Neuronal stem cell (in vitro differentiated cells): ENCODE measurements at regions not wholly inside any gene's neighbourhood (a gene's known extent, or its start where the extent isn't known, plus 50 kb on each side); places are given as distances from the start of the nearest gene placed in this dataset.
"Not testable (repeated sequence)": the region's sequence is repeated elsewhere in the genome, so short reads cannot be mapped to it uniquely, and the experiment has no call there.

Experiments used
- DNase-seq: peaks from one replicate; pipeline ENCODE4 v3.0.0-alpha.2; 2013; ENCODE audit warnings: low spot score
- H2AFZ ChIP-seq: one replicate; pipeline ENCODE4 v1.6.1; 2013; ENCODE audit warnings: mild to moderate bottlenecking, low read length, inconsistent platforms
- H2AK5ac ChIP-seq: 2 replicates; pipeline ENCODE4 v1.6.1; 2013; ENCODE audit warnings: low read depth, mild to moderate bottlenecking, inconsistent platforms, low read length, moderate library complexity, mixed read lengths
- H2BK120ac ChIP-seq: 2 replicates; pipeline ENCODE4 v1.6.1; 2013; ENCODE audit warnings: low read depth, mild to moderate bottlenecking, inconsistent platforms, low read length, moderate library complexity, mixed read lengths
- H2BK12ac ChIP-seq: one replicate; pipeline ENCODE4 v1.6.1; 2013; ENCODE audit warnings: low read length, inconsistent platforms
- H2BK15ac ChIP-seq: 2 replicates; pipeline ENCODE4 v1.6.1; 2013; ENCODE audit warnings: mild to moderate bottlenecking, low read length, inconsistent platforms, mixed read lengths
- H2BK5ac ChIP-seq: one replicate; pipeline ENCODE4 v1.6.1; 2013; ENCODE audit warnings: inconsistent platforms, mild to moderate bottlenecking, low read length, moderate library complexity
- H3K14ac ChIP-seq: one replicate; pipeline ENCODE4 v1.6.1; 2013; ENCODE audit warnings: low read length, inconsistent platforms
- H3K18ac ChIP-seq: 2 replicates; pipeline ENCODE4 v1.6.1; 2013; ENCODE audit warnings: low read length, inconsistent platforms
- H3K23ac ChIP-seq: 2 replicates; pipeline ENCODE4 v1.6.1; 2013; ENCODE audit warnings: low read depth, mild to moderate bottlenecking, mixed read lengths, low read length, inconsistent platforms; ENCODE audit not compliant: poor library complexity
- H3K27ac ChIP-seq: replicated peaks from 3 replicates; pipeline ENCODE4 v1.5.1; 2013; ENCODE audit warnings: low read length, inconsistent platforms
- H3K27me3 ChIP-seq, 3 experiments: 2 replicates each; pipeline ENCODE4 v1.6.1; 2013; ENCODE audit warnings: low read length in 3 of 3, mild to moderate bottlenecking in 2 of 3, inconsistent platforms in 1 of 3, low read depth in 1 of 3, mixed read lengths in 1 of 3, moderate library complexity in 1 of 3; ENCODE audit not compliant: control insufficient read depth in 3 of 3, insufficient read depth in 3 of 3
- H3K36me3 ChIP-seq, 2 donors: replicated peaks in 1 of 2; 2 replicates each; pipeline ENCODE4 v1.6.1; 2013; ENCODE audit warnings: low read length in 2 of 2; ENCODE audit not compliant: control insufficient read depth in 2 of 2, insufficient read depth in 2 of 2
- H3K4ac ChIP-seq: 2 replicates; pipeline ENCODE4 v1.6.1; 2013; ENCODE audit warnings: inconsistent platforms, mild to moderate bottlenecking, low read length, moderate library complexity
- H3K4me1 ChIP-seq, 2 donors: 1 replicate in 1 of 2; 2 replicates in 1 of 2; pipeline ENCODE4 v1.6.1; 2013; ENCODE audit warnings: low read length in 2 of 2, low read depth in 1 of 2; ENCODE audit not compliant: control insufficient read depth in 2 of 2, insufficient read depth in 1 of 2
- H3K4me2 ChIP-seq: one replicate; pipeline ENCODE4 v1.6.1; 2013; ENCODE audit warnings: mild to moderate bottlenecking, low read length, inconsistent platforms; ENCODE audit not compliant: insufficient read depth, poor library complexity, severe bottlenecking
- H3K4me3 ChIP-seq, 2 donors: 2 replicates each; pipeline ENCODE4 v1.5.1; 2013; ENCODE audit warnings: low read length in 2 of 2, mild to moderate bottlenecking in 2 of 2, inconsistent platforms in 1 of 2, moderate library complexity in 1 of 2
- H3K79me1 ChIP-seq: one replicate; pipeline ENCODE4 v1.6.1; 2013; ENCODE audit warnings: low read depth, mild to moderate bottlenecking, inconsistent platforms, low read length, moderate library complexity
- H3K9ac ChIP-seq: one replicate; pipeline ENCODE4 v1.6.1; 2013; ENCODE audit warnings: mild to moderate bottlenecking, low read depth, low read length, inconsistent platforms; ENCODE audit not compliant: poor library complexity
- H3K9me3 ChIP-seq, 2 donors: replicated peaks in 1 of 2; 2 replicates each; pipeline versions ENCODE3 to v1.6.1; 2013; ENCODE audit warnings: low read length in 2 of 2, mild to moderate bottlenecking in 2 of 2, inconsistent platforms in 1 of 2, low read depth in 1 of 2, mixed read lengths in 1 of 2, moderate library complexity in 1 of 2; ENCODE audit not compliant: control insufficient read depth in 2 of 2, insufficient read depth in 1 of 2
- H4K8ac ChIP-seq: one replicate; pipeline ENCODE4 v1.6.1; 2013; ENCODE audit warnings: low read depth, mild to moderate bottlenecking, inconsistent platforms, low read length, moderate library complexity
- H4K91ac ChIP-seq: one replicate; pipeline ENCODE4 v1.6.1; 2013; ENCODE audit warnings: low read length, low read depth, mild to moderate bottlenecking, inconsistent platforms; ENCODE audit not compliant: poor library complexity
- WGBS, 2 donors: extraction: QIAGEN DNeasy Blood & Tissue Kit; methylation state at CpG; one replicate each; pipeline ENCODE4 v1.1.7; 2013; ENCODE audit warnings: missing lambda C conversion rate in 2 of 2, mixed read lengths in 1 of 2; ENCODE audit not compliant: insufficient read length in 2 of 2, insufficient replicate concordance in 1 of 2; ENCODE audit errors: extremely low coverage in 2 of 2; 5-methylcytosine and 5-hydroxymethylcytosine counted together

GRCh38 chr1:143874625-143875024, 97.2 kb downstream of the FAM72C start:
- not testable (repeated sequence) for H3K27ac ChIP-seq, H3K4me3 ChIP-seq, H4K91ac ChIP-seq, DNase-seq, H2AK5ac ChIP-seq, H4K8ac ChIP-seq, H3K4ac ChIP-seq, H3K14ac ChIP-seq, H2BK15ac ChIP-seq, H2AFZ ChIP-seq, H2BK12ac ChIP-seq, H3K18ac ChIP-seq, H3K27me3 ChIP-seq, H3K4me1 ChIP-seq, H3K9ac ChIP-seq, H3K4me2 ChIP-seq, H3K23ac ChIP-seq, H2BK5ac ChIP-seq, H3K9me3 ChIP-seq, H3K79me1 ChIP-seq, H3K36me3 ChIP-seq, H2BK120ac ChIP-seq
- WGBS, 2 donors = no CpG with 5 or more reads among the region's 2 CpGs

GRCh38 chr1:143873650-143874049, 98.1 kb downstream of the FAM72C start:
- H3K79me1 ChIP-seq, H3K4ac ChIP-seq, H2BK120ac ChIP-seq, H3K23ac ChIP-seq, H2BK5ac ChIP-seq, H2AK5ac ChIP-seq, H3K27ac ChIP-seq, H4K91ac ChIP-seq, H3K14ac ChIP-seq, H2BK12ac ChIP-seq, H2AFZ ChIP-seq, H3K9ac ChIP-seq, H3K4me1 ChIP-seq, H3K27me3 ChIP-seq, H2BK15ac ChIP-seq, H3K4me2 ChIP-seq, H3K36me3 ChIP-seq, H4K8ac ChIP-seq, H3K4me3 ChIP-seq, DNase-seq, H3K9me3 ChIP-seq, H3K18ac ChIP-seq: not testable (repeated sequence)
- WGBS, 2 donors = no CpG with 5 or more reads among the region's 5 CpGs

GRCh38 chr1:143870388-143870787, 101.4 kb downstream of the FAM72C start:
- not testable (repeated sequence) for H3K4me2 ChIP-seq, H3K23ac ChIP-seq, H3K14ac ChIP-seq, H3K36me3 ChIP-seq, H3K18ac ChIP-seq, H4K8ac ChIP-seq, H3K4me3 ChIP-seq, H3K79me1 ChIP-seq, H3K27ac ChIP-seq, H2BK15ac ChIP-seq, H3K27me3 ChIP-seq, H3K9me3 ChIP-seq, H2BK12ac ChIP-seq, H3K4me1 ChIP-seq, H3K4ac ChIP-seq, H3K9ac ChIP-seq, H2BK120ac ChIP-seq, H2BK5ac ChIP-seq, H2AK5ac ChIP-seq, H2AFZ ChIP-seq, H4K91ac ChIP-seq, DNase-seq
- WGBS, 2 donors = no CpG with 5 or more reads among the region's 1 CpG

- not testable (repeated sequence) for H2BK12ac ChIP-seq, H3K79me1 ChIP-seq, H3K27me3 ChIP-seq, H3K18ac ChIP-seq, H2AFZ ChIP-seq, H3K9me3 ChIP-seq, H3K36me3 ChIP-seq, H3K4me1 ChIP-seq, H2BK15ac ChIP-seq, DNase-seq, H3K27ac ChIP-seq, H2AK5ac ChIP-seq, H4K8ac ChIP-seq, H4K91ac ChIP-seq, H2BK120ac ChIP-seq, H3K4ac ChIP-seq, H2BK5ac ChIP-seq, H3K14ac ChIP-seq, H3K9ac ChIP-seq, H3K4me3 ChIP-seq, H3K4me2 ChIP-seq, H3K23ac ChIP-seq
- no CpG with 5 or more reads among the region's 5 CpGs for WGBS, 2 donors
Measured at GRCh38 chr1:143867590-143868220, 104.1 kb downstream of the FAM72C start.
